GM12864 (cell line): ENCODE measurements at regions not wholly inside any gene's neighbourhood (a gene's known extent, or its start where the extent isn't known, plus 50 kb on each side); places are given as distances from the start of the nearest gene placed in this dataset.

Experiments used
- DNase-seq: peaks from one replicate; pipeline ENCODE4 v3.0.0-alpha.2; 2011; ENCODE audit warnings: low read depth
- H3K4me3 ChIP-seq: 2 replicates; pipeline ENCODE4 v1.5.1; 2011; ENCODE audit warnings: mild to moderate bottlenecking, low read depth, low read length, control low read depth
- TF ChIP-seq, protein P1 (sequence below): IDR thresholded peaks from 2 replicates; pipeline ENCODE4 v1.5.1; 2011; ENCODE audit warnings: low read depth, mild to moderate bottlenecking, moderate library complexity, low read length, control low read depth, inconsistent platforms; ENCODE audit errors: missing control alignments

DNA sequence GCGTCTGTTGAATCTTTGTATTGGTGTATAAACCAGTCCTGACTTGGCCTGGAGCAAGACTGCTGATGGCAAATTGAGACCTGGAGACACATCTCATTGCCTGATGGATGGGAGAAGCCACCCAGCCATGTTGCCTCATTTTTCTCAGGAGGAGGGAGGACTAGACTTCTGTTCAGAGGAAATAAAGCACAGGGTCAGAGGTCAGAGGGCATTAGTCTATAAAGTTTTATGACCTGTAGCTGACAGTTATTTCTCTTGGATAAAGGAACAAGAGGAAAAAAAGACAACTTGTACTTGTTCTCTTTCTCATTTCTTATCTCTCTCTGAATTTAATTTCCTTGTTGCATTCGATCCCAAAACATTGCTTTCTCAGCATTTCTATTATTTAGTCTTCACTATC lies 775.9 kb downstream of the SQOR start:
- no peak overlapping the region for H3K4me3 ChIP-seq
- DNase-seq, result no peak
- TF ChIP-seq, protein P1, sequence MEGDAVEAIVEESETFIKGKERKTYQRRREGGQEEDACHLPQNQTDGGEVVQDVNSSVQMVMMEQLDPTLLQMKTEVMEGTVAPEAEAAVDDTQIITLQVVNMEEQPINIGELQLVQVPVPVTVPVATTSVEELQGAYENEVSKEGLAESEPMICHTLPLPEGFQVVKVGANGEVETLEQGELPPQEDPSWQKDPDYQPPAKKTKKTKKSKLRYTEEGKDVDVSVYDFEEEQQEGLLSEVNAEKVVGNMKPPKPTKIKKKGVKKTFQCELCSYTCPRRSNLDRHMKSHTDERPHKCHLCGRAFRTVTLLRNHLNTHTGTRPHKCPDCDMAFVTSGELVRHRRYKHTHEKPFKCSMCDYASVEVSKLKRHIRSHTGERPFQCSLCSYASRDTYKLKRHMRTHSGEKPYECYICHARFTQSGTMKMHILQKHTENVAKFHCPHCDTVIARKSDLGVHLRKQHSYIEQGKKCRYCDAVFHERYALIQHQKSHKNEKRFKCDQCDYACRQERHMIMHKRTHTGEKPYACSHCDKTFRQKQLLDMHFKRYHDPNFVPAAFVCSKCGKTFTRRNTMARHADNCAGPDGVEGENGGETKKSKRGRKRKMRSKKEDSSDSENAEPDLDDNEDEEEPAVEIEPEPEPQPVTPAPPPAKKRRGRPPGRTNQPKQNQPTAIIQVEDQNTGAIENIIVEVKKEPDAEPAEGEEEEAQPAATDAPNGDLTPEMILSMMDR, result no peak

DNA sequence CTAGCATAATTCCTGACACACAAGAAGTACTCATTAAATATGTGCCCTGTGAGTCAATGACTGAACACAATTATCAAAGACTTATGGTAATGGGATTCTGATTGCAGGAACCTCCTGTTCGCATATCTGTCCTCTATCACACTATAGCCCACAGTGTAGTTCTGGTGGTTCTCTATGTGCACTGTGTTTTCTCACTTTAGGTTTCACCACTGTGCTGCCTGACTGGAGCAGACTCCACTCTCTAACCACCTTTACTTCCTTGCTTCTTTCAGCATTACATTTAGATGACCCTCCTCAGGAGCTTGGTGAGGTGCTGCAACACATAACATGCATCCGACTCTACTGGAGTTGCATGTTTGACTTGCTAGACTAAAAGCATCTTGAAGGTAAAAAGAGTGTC lies 777.1 kb downstream of the SQOR start:
- no peak overlapping the region for H3K4me3 ChIP-seq
- DNase-seq, result no peak
- TF ChIP-seq, protein P1, result no peak

DNA sequence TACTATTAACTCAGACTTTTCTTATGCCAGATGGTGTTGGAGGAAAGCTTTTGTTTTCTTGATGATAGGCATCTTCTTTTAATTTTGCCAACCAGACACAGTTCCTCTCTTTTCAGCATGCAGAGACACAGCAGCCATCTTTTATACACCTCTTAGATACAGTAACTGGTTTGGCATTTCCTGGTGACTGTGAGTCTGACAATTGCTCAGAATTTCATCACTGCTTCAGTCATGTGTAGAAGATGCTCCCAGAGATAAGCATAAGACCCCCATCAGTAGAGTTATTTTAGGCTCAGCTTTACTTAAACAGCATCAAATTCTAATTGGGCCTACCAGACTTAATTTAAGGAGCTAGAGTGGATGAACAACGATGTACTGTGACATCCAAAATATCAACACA lies 779.0 kb downstream of the SQOR start:
- H3K4me3 ChIP-seq, result no peak overlapping the region
- no peak for DNase-seq
- TF ChIP-seq, protein P1, result no peak

DNA sequence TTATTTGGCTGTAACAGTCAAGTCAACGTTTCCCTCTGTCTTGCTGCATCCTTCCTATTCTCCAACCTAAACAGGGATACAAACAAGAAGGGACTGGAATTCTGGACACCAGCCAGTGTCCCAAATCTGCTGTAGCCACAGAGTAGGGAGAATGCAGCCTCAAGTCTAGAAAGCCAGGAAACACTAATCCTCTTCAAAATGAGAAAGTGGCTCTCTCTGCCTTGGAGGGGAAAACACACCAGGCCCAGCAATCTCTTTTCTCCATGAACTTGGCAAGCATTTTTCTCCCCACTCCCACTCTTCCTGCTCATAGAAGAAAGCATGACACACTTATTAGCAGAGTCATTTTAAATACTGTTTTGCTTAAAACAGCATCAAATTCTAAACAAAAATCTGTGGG lies 781.7 kb downstream of the SQOR start:
- TF ChIP-seq, protein P1, result no peak
- H3K4me3 ChIP-seq, result no peak overlapping the region
- no peak for DNase-seq

DNA sequence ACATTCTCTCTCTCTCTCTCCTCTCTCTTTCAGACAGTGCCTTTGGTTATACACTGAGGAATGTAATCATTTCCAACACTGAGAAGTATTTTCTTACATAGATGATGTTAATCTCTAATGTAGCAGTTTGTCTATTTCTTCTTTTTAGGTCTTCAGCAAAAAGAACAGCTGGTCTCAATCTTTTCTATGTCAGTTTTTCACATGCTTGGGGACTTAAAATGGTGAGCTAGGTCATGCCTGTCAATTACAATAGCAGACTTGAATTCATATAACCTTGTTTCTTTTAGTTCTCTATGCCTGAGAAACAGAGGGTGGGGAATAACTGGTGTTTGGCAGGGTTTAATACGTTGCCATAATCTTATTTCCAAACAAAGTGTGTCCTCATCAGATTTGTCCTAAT lies 786.2 kb downstream of the SQOR start:
- TF ChIP-seq, protein P1, result no peak
- H3K4me3 ChIP-seq, result no peak overlapping the region
- DNase-seq, result no peak

DNA sequence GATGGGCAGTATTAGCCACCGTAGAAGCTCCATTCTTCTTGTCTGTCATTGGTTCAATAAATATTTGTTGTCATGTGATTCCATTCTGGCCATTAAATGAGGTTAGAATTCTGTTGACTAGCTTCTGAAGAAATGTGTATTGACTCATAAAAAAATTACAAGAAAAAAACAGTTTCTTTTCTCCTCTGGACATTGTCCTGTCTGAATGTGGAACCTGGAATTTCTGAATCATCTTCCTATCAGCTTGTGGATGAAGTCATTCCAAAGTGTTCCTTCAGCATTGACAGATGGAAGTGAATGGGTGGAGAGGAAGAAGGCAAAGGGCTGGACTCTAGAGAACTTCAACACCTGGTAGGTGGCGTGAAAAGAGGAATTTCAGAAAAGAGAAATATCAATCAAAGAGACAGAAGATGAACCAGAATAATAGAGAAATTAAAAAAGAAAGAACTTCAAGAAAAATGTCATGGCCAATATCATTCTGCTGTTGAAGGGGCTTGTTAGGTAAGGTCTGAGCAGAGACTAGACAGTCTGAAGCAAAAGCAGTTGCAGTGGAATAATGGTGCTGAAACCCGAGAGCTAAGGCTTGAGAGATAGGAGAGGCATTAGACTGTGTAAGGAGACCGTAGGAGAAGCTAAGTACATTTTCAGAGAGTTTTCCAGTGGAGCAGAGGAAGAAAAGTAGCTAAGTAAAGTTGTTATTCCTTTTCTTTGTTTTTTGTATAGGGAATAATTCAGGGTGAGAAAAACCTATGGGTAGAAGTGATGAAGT lies 806.6 kb downstream of the SQOR start:
- H3K4me3 ChIP-seq, result no peak overlapping the region
- TF ChIP-seq, protein P1, result no peak
- no peak for DNase-seq

DNA sequence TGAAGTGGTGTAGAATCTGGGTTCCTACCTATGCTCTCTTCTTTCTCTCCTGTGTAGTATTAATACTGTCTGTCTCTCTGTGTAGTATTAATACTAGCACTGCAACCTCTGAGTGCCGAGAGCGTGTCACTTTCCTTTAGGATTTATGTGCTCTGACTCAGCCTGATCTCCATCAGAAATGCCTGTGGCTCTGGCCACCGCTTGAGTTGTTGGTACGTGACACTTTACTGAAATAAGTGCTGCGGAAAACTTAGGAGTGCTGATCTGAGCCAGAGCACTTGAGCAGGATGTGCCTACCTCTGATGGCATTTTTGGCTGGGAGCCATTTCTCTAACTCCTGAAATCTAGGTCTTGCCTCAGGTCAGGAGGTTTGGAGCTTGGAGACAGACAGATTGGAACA lies 807.4 kb downstream of the SQOR start:
- TF ChIP-seq, protein P1, result no peak
- DNase-seq, result no peak
- no peak overlapping the region for H3K4me3 ChIP-seq
